BE2C (cell line): ENCODE measurements at regions not wholly inside any gene's neighbourhood (a gene's known extent, or its start where the extent isn't known, plus 50 kb on each side); places are given as distances from the start of the nearest gene placed in this dataset.
"Not testable (repeated sequence)": the region's sequence is repeated elsewhere in the genome, so short reads cannot be mapped to it uniquely, and the experiment has no call there.

Experiments used
- DNase-seq: peaks from one replicate; pipeline ENCODE4 v3.0.0-alpha.2; 2020
- H3K27me3 ChIP-seq: fragments of 250-450 bp; sonication (Bioruptor Pico); 2 replicates; pipeline ENCODE4 v1.5.1; 2020; ENCODE audit warnings: mild to moderate bottlenecking
- H3K36me3 ChIP-seq: fragments of 250-450 bp; sonication (Bioruptor Pico); 2 replicates; pipeline ENCODE4 v1.5.1; 2020; ENCODE audit warnings: mild to moderate bottlenecking
- H3K4me1 ChIP-seq: fragments of 250-450 bp; sonication (Bioruptor Pico); 2 replicates; pipeline ENCODE4 v1.5.1; 2020
- H3K4me3 ChIP-seq: 2 replicates; pipeline ENCODE4 v1.5.1; 2011; ENCODE audit warnings: low read depth, low read length
- H3K9me3 ChIP-seq: fragments of 250-450 bp; sonication (Bioruptor Pico); 2 replicates; pipeline ENCODE4 v1.5.1; 2020
- TF ChIP-seq, protein P1 (sequence below): IDR thresholded peaks from 2 replicates; pipeline ENCODE4 v1.5.1; 2012; ENCODE audit warnings: mild to moderate bottlenecking, low read depth, low read length

DNA sequence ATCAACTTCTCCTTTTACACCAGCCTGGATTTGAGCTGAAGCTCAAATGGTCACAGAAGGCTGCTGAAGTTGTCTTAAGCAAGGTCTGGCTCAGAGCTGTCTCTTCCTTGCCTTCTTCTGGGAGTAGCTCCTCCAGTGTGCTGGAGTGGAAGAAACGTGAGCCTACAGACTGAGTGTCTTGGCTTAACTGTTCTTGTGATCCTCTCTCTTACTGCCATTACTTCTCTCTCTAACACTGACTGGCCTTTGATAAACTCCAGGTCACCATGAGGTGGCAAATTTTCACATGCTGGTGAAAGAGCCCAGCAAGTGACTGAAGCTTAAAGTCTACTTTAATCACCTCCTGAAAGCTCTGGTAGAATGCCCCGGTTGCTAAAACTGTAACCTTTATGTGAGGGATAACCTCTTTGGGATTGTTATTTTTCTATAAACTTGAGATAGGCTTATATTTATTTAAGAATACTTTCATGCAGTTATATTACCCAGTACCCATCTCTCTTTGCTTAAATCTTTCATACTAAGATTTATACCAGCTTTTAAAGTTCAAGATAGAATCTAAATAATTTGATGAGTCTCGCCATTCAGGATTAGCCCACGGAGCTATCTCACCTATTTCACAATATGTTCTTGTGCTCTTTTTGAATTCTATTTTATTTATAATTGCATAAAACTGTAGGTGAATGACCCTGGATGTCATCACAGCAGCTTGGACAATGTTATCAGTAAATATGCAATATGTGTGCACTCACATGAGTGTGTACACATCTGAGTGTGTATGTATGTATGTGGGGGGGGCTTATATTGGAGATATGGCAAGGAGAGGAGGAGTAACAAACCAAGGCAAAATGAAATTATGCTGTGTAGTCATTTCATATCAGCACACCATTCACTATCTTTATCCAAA lies 924.0 kb downstream of the LTN1 start:
- H3K36me3 ChIP-seq: no peaks in the 10 kb centered on the region
- no peaks in the 10 kb centered on the region for H3K27me3 ChIP-seq
- H3K4me1 ChIP-seq: peaks cover 4% of the 10 kb centered on the region; the same call in 1 of the 2 replicates
- TF ChIP-seq, protein P1, sequence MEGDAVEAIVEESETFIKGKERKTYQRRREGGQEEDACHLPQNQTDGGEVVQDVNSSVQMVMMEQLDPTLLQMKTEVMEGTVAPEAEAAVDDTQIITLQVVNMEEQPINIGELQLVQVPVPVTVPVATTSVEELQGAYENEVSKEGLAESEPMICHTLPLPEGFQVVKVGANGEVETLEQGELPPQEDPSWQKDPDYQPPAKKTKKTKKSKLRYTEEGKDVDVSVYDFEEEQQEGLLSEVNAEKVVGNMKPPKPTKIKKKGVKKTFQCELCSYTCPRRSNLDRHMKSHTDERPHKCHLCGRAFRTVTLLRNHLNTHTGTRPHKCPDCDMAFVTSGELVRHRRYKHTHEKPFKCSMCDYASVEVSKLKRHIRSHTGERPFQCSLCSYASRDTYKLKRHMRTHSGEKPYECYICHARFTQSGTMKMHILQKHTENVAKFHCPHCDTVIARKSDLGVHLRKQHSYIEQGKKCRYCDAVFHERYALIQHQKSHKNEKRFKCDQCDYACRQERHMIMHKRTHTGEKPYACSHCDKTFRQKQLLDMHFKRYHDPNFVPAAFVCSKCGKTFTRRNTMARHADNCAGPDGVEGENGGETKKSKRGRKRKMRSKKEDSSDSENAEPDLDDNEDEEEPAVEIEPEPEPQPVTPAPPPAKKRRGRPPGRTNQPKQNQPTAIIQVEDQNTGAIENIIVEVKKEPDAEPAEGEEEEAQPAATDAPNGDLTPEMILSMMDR: no peak
- H3K9me3 ChIP-seq: no peaks in the 10 kb centered on the region
- no peak overlapping the region for H3K4me3 ChIP-seq
- DNase-seq: no peak

DNA sequence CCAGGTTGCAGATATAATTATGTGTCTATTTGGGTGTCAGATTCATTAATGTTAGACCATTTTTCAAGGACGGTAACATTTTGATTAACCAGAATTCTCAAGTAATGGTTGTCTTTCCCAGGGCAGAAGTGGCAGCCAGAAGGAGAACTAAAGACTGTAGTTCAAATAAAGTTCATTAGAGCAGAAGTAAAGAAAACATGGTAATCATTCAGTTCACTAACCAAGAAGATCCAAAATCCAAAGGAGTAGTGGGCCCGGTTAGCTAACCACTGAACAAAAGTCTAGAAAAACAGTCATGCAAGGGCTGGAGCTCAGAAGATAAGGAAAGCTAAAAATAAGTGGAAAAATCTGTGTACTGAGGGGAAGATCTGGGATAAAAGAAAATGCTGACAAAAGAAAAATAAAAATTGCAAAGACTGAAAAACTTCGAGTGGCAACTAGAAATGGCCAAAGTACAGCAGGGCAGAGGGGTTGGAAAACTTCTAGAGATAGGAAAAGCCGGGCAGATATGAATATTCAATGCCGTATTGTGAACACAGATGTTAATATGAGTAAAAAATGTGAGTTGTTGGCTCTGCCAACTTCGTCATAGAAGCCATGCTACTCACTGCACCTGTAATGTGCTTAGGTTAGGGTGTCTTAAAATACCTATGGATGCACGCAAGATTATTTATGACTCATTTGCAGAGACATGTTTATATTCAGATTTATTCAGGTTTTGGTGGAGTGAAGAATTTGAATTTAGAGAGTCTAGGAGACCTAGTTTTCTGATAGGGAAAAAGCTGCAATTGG lies 925.9 kb downstream of the LTN1 start:
- Histone ChIP-seq H3K4me3 (no peak overlapping the region), H3K4me1 (peaks cover 4% of the 10 kb centered on the region; the same call in 1 of the 2 replicates), H3K36me3 (no peaks in the 10 kb centered on the region), H3K9me3 (no peaks in the 10 kb centered on the region), H3K27me3 (no peaks in the 10 kb centered on the region)
- TF ChIP-seq, protein P1: no peak
- no peak for DNase-seq

DNA sequence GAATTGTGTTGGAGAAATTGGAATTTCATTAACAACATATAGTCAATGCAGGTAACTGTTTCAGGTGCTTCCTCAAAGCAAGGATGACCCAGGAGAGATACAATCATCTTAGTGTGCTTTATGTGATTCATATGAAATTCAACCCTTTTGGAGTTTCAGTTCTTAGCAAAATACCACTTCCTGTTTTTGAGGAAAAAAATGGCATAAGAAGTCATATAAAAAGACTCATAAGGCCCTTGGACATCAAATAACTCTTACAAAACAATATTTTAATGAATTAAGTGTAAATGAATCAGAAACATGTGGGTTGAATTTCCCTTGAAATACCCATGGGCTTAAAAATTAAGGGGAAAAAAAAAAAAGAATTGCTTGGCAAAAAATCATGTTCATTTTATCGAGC lies 926.6 kb downstream of the LTN1 start:
- H3K36me3 ChIP-seq: no peaks in the 10 kb centered on the region
- no peak for DNase-seq
- H3K27me3 ChIP-seq: no peaks in the 10 kb centered on the region
- H3K4me3 ChIP-seq: no peak overlapping the region
- H3K9me3 ChIP-seq: no peaks in the 10 kb centered on the region
- TF ChIP-seq, protein P1: no peak
- peaks cover 4% of the 10 kb centered on the region; the same call in 1 of the 2 replicates for H3K4me1 ChIP-seq

DNA sequence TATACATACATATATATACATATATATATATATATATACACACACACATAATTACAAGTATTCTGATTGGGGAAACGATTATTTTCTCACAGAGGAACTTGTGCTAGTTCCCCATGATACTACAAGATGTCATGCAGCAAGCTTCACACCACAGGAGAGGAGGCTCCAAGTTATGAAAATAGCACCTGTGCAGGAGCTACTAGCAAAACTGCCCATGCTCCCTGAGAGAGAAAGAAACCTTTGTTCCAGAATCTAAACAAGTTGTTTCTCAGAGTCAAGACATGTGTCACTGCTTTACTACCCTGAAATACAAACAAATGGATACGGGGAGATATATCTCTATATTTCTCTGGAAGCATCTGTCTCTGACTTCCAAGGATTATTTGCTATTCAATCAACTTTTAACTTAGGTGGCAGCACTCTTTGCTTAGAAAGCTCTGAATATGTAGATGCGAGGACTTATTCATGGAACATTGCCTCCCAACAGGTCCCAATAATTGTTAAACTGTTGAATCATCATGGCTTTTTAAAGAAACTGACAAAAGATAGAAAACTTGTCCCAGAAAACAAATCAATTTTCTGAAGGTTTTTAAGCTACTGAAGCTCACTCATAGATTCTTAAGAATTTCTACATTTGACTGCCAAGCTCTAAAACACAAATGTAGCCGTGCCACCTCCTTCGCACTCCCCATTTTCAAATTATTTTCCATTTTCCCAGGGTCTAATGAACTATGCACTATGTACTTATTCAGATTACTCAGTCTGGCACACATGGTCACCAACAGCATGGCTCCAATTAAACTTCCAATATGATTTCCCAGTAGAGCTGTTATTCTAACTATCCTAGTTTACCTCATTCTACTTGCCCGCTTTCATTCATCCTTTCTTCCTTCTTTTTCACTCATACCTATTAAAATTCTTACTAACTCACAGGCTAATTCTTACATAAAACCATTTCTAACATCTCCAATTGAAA lies 929.1 kb downstream of the LTN1 start:
- DNase-seq: no peak
- Histone ChIP-seq H3K4me3 (no peak overlapping the region), H3K9me3 (no peaks in the 10 kb centered on the region), H3K36me3 (no peaks in the 10 kb centered on the region), H3K27me3 (no peaks in the 10 kb centered on the region), H3K4me1 (no peaks in the 10 kb centered on the region)
- TF ChIP-seq, protein P1: no peak

DNA sequence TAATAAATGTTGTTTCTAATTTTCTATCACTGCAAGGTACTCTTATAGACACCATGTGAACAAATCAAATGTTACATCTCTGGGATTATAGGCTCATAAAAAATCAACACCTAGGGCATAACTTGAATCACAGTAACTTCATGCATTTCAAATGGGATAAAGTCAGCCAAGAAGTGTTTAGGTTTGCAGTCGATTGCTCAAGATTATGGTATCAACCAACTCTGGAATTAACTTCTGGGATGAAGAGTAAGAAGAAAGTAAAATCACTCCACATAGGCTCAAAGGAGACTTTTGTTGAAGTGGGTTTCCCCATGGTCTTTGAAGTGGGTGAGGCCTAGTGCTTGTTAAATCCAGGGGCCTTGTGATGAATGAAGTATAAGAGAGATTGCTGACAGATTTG lies 939.7 kb downstream of the LTN1 start:
- not testable (repeated sequence) for H3K36me3 ChIP-seq, H3K4me3 ChIP-seq, H3K9me3 ChIP-seq, DNase-seq, H3K27me3 ChIP-seq
- peaks cover 10% of the 10 kb centered on the region for H3K4me1 ChIP-seq

DNA sequence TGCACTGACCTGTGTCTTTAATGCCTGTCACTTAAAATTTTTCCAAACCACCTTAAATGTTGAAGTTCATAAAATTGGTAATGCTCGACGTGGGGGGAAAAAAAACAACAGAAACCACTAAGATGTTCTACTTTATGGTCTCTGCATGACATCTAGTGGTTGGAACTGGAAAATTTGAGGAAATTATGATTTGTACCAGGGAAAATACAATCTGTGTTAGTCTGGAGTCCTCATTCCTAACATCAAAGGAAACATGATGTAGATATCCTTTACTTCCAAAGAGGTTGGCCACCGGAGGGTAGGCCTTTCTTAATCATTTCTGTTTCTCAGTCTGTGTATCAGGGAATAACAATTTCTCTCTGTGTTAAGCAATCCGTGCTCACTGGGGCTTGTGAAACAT lies 941.0 kb downstream of the LTN1 start:
- H3K9me3 ChIP-seq, H3K27me3 ChIP-seq, H3K36me3 ChIP-seq: not testable (repeated sequence)
- peak; percentile 12 for DNase-seq
- TF ChIP-seq, protein P1: peak; percentile 58
- Histone ChIP-seq H3K4me3 (peak overlapping the region; percentile 14; the same call in 1 of the 2 replicates), H3K4me1 (peaks cover 10% of the 10 kb centered on the region)

DNA sequence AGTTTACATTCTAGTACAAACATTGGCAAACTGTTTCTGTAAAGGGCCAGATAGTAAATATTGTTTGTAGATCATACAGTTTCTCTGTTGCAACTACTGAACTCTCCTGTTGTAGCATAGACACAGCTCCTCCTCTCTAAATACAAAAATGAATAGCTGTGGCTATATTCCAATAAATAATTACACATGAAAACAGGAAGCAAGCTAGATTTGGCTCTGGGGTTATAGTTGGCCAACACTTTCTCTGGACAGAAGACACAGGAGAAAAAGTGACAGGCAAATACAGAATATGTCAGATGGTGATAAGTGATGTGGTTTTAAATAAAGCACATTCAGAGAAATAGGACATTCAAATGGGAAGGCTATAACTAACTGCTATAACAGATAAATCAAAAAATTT lies 957.0 kb downstream of the LTN1 start:
- H3K4me3 ChIP-seq, H3K27me3 ChIP-seq, H3K9me3 ChIP-seq, H3K4me1 ChIP-seq, DNase-seq, H3K36me3 ChIP-seq: not testable (repeated sequence)

DNA sequence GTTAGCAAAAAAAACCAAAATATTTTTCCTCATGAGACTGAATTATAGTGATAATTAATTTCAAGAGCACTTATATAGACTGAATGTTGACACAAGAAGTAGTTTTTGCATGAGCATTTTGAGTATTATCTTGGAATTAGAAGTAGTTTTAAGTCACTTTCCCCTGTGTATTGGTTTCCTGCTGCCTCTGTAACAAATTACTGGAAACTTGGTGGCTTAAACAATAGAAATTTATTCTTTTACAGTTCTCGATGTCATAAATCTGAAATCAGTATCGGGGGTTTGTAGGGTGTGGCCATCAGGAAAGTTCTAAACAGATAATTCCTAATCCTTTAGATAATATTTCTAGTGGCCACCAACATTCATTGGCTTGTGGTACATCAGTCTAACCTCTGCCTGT lies 957.8 kb downstream of the LTN1 start:
- H3K27me3 ChIP-seq, DNase-seq, H3K36me3 ChIP-seq, H3K4me1 ChIP-seq, H3K4me3 ChIP-seq, H3K9me3 ChIP-seq: not testable (repeated sequence)

DNA sequence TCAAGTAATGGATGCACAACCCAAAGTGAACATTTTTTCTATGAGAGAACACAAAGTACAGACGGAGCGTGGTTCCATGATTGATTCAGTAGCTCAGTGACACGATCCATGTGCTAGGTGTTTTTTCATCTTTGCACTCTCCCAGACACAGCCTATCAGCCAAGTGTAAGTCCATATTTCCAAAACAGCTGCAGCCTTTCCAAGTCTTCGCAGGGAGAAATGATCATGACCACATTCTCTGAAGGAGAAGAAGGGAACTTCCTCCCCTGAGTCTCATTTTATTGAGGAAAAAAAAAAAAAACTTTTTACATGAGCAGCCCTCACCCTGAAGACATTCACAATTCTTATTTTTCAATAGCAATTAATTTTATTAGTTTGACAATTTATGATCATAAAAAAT lies 958.3 kb downstream of the LTN1 start:
- H3K36me3 ChIP-seq, H3K27me3 ChIP-seq, H3K4me3 ChIP-seq, H3K4me1 ChIP-seq, DNase-seq, H3K9me3 ChIP-seq: not testable (repeated sequence)
